ENCODE measurements at regions not wholly inside any gene's neighbourhood (a gene's known extent, or its start where the extent isn't known, plus 50 kb on each side); places are given as distances from the start of the nearest gene placed in this dataset.

DNA sequence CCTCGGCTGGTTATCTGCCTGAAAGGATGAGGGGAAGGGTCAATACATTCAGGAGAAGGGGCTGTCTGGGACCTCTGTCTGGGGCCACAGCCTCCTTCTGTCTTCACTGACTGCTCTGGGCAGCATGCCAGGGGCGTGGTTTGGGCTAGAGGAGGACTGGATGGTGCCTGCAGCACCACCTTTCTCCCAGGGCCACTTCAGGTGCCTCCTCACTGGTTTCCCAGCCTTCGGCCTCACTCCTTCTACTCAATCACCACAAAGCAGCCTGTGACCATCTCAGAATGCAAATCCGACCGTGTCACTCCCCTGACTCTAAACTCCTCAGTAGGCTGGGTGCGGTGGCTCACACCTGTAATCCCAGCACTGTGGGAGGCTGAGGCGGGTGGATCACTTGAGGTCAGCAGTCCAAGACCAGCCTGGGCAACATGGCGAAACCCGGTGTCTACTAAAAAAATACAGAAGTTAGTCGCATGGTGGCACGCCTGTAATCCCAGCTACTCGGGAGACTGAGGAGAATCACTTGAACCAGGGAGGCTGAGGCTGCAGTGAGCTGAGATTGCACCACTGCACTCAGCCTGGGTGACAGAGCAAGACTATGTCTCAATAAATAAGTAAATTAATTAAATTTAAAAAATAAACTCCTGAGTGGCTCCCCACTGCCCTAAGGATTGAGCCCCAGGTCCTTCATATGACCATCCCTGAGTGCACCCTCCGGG is 50.1 kb upstream of the ECE1 start:
- Histone ChIP-seq H2AFZ (ENCODE audit: low read length) (no peak overlapping the region), H4K20me1 (replicated peaks in 1 of 2; ENCODE audit: control insufficient read depth in 1 of 2, insufficient read depth in 2 of 2, low read length in 2 of 2) (peaks cover 12 to 36% of the 10 kb centered on the region in 2 experiments), H4K8ac (ENCODE audit: extremely low read depth, insufficient read depth, low read length) (no peak overlapping the region), H3K27ac (ENCODE audit: low read depth, low read length) (no peak overlapping the region), H2BK120ac (replicated peaks; ENCODE audit: low read depth, low read length) (no peak overlapping the region), H4K5ac (ENCODE audit: insufficient read length, low read depth, low read length) (no peak overlapping the region), H3K27me3 (replicated peaks in 1 of 4; ENCODE audit: control insufficient read depth in 3 of 4, extremely low read depth in 1 of 4, insufficient read depth in 3 of 4, low read length in 3 of 4) (peaks cover 0 to 18% (median 12%) of the 10 kb centered on the region in 4 experiments; a peak in 6 of 7 replicates), H3K9ac (replicated peaks in 1 of 4; ENCODE audit: extremely low read depth in 1 of 4, low read depth in 3 of 4, low read length in 3 of 4) (no peak overlapping the region), H3K4me3 (ENCODE audit: extremely low read depth in 1 of 4, insufficient read depth in 2 of 4, low read depth in 3 of 4, low read length in 4 of 4) (no peak overlapping the region), H3K4me1 (replicated peaks in 1 of 4; ENCODE audit: control insufficient read depth in 3 of 4, insufficient read depth in 4 of 4, low read length in 3 of 4) (peaks cover 0 to 9% (median 5%) of the 10 kb centered on the region in 4 experiments; a peak in 4 of 7 replicates), H3K36me3 (ENCODE audit: control insufficient read depth in 2 of 4, insufficient read depth in 4 of 4, low read length in 3 of 4) (no peaks in the 10 kb centered on the region), H3K4me2 (ENCODE audit: insufficient read depth in 1 of 2, low read depth in 2 of 2, low read length in 2 of 2) (no peak overlapping the region), H3K79me2 (ENCODE audit: control insufficient read depth in 1 of 2, insufficient read depth in 2 of 2, low read length in 2 of 2) (peaks cover 0 to 17% of the 10 kb centered on the region in 2 experiments; a peak in 2 of 4 replicates), H3K9me3 (ENCODE audit: insufficient read depth in 2 of 2, low read depth in 1 of 2, low read length in 1 of 2) (no peaks in the 10 kb centered on the region), H4K91ac (replicated peaks; ENCODE audit: insufficient read length, low read length) (no peak overlapping the region), H3K23ac (ENCODE audit: insufficient read length) (no peak overlapping the region), H2BK20ac (ENCODE audit: low read length) (no peak overlapping the region), H3K4ac (replicated peaks; ENCODE audit: insufficient read length, low read depth, low read length) (no peak overlapping the region), H2BK12ac (ENCODE audit: low read depth, low read length) (no peak overlapping the region), H2BK15ac (ENCODE audit: low read length) (no peak overlapping the region), H3K23me2 (ENCODE audit: low read depth, low read length) (peaks cover 8% of the 10 kb centered on the region; the same call in 1 of the 2 replicates), H2AK5ac (ENCODE audit: low read depth, low read length) (no peak overlapping the region), H3K56ac (replicated peaks; ENCODE audit: insufficient read length, low read depth, low read length) (no peak overlapping the region), H3K18ac (ENCODE audit: extremely low read depth, low read length) (no peak overlapping the region), H3K14ac (ENCODE audit: insufficient read length) (no peak overlapping the region), H2BK5ac (ENCODE audit: low read depth, low read length) (no peak overlapping the region), H3K79me1 (ENCODE audit: low read depth, low read length) (0 out of 2 replicates have a peak, but pooled peaks cover 2% of the 10 kb centered on the region)
- TF ChIP-seq JUND (IDR thresholded peaks at IDR 0.05; ENCODE audit: low read length) (no peak), NANOG (IDR thresholded peaks at IDR 0.05; ENCODE audit: insufficient read depth, low read depth, low read length, poor library complexity, severe bottlenecking) (no peak), POU5F1 (IDR thresholded peaks at IDR 0.05; ENCODE audit: low read depth, low read length) (no peak), CREB1 (IDR thresholded peaks at IDR 0.05) (no peak), KDM4A (IDR thresholded peaks at IDR 0.05; ENCODE audit: low read depth, low read length, severe bottlenecking) (no peak), HDAC2 (IDR thresholded peaks at IDR 0.05; ENCODE audit: borderline replicate concordance in 1 of 2, low read depth in 2 of 2, low read length in 2 of 2) (no peak), TEAD4 (IDR thresholded peaks at IDR 0.05; ENCODE audit: low read depth, low read length) (no peak), EZH2 (IDR thresholded peaks at IDR 0.05; ENCODE audit: low read depth, low read length, severe bottlenecking) (no peak), BACH1 (IDR thresholded peaks at IDR 0.05; ENCODE audit: low read length) (no peak)
- POLR2A ChIA-PET (ENCODE audit: partially characterized antibody), result no interaction called here
- no peak for DNase-seq (ENCODE audit: low read depth in 1 of 2, low spot score in 2 of 2)
- WGBS, 2 experiments (ENCODE audit: extremely low coverage in 1 of 2, insufficient coverage in 1 of 2, insufficient read length in 1 of 2, insufficient replicate concordance in 2 of 2, low coverage in 1 of 2, low lambda C conversion rate in 2 of 2, missing lambda C conversion rate in 1 of 2), result 80% methylated on average over 13 of the region's 13 CpGs; no CpG with 5 or more reads in 1 of the 2 experiments
- CTCF ChIA-PET (ENCODE audit: partially characterized antibody), result interaction anchor here (0.5 to 12.5 kb wide), 4 partner anchors 17 to 110 kb away, joined by 3 to 168 read pairs (median 86); no protein-coding TSS in a partner anchor
- FAIRE-seq, result no peak

Data from H1 (cell line).